Activated CD8-positive, alpha-beta T cell treated with anti-CD3 and anti-CD28 coated beads, Interleukin-2, amount 10 ng/mL, durations not matched to agents 7 days and 5 days (primary cell): ENCODE measurements at regions not wholly inside any gene's neighbourhood (a gene's known extent, or its start where the extent isn't known, plus 50 kb on each side); places are given as distances from the start of the nearest gene placed in this dataset.
"Not testable (repeated sequence)": the region's sequence is repeated elsewhere in the genome, so short reads cannot be mapped to it uniquely, and the experiment has no call there.

Source experiments
- ATAC-seq: fragments of 150-1000 bp; cut with Tn5 transposase; one replicate; pipeline ENCODE4 v1.10.0; 2021; ENCODE audit warnings: moderate library complexity
- CTCF ChIA-PET: fragments of 350-600 bp; sonication (Branson Sonifier 250); formaldehyde crosslinking; loops from one replicate; lab custom pipeline; 2021; ENCODE audit warnings: antibody characterized with exemption; lab: Charles Lee
- POLR2A ChIA-PET: fragments of 350-600 bp; sonication (Branson Sonifier 250); formaldehyde crosslinking; loops from one replicate; lab custom pipeline; 2021; ENCODE audit warnings: antibody characterized with exemption; lab: Charles Lee
- DNase-seq: peaks from one replicate; pipeline ENCODE4 v3.0.0-alpha.2; 2020
- H3K27ac Mint-ChIP-seq: one replicate; pipeline ENCODE4 v1.8.0; 2021; ENCODE audit warnings: mild to moderate bottlenecking, mixed read lengths
- H3K27me3 Mint-ChIP-seq: one replicate; pipeline ENCODE4 v1.8.0; 2021; ENCODE audit warnings: low read depth, mixed read lengths
- H3K36me3 Mint-ChIP-seq: one replicate; pipeline ENCODE4 v1.8.0; 2021; ENCODE audit warnings: low read depth, mixed read lengths
- H3K4me1 Mint-ChIP-seq: one replicate; pipeline ENCODE4 v1.8.0; 2021; ENCODE audit warnings: low read depth, mixed read lengths
- H3K4me3 Mint-ChIP-seq: one replicate; pipeline ENCODE4 v1.8.0; 2021; ENCODE audit warnings: mild to moderate bottlenecking, mixed read lengths
- H3K9me3 Mint-ChIP-seq: one replicate; pipeline ENCODE4 v1.8.0; 2022; ENCODE audit warnings: mixed read lengths; ENCODE audit not compliant: insufficient read depth

DNA sequence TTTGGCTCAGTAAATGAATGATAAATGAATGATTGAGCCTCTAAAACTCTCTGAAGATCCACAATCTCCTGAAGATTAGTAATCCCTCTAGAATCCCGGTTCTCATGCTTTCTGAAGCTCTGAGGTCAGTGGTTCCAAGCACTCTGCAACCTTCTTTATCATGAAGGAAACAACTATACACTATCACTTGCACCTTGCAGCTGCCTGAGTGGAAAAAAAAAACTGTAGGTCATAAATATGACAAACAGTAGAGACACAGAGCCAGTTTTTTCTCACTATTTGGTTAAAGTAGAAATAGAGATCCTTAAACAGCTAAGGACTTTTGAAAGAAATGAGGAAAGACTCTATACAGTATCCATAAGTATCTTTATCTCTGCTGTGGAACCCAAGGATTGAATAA lies 122.0 kb upstream of the CRBN start:
- Mint-ChIP-seq H3K4me3 (no peak overlapping the region), H3K27me3 (peaks cover 3% of the 10 kb centered on the region), H3K4me1 (peaks cover 8% of the 10 kb centered on the region), H3K36me3 (no peaks in the 10 kb centered on the region), H3K27ac (no peak overlapping the region), H3K9me3 (no peaks in the 10 kb centered on the region)
- ATAC-seq (no peak), DNase-seq (no peak)
- ChIA-PET POLR2A (no interaction called here), CTCF (no interaction called here)

DNA sequence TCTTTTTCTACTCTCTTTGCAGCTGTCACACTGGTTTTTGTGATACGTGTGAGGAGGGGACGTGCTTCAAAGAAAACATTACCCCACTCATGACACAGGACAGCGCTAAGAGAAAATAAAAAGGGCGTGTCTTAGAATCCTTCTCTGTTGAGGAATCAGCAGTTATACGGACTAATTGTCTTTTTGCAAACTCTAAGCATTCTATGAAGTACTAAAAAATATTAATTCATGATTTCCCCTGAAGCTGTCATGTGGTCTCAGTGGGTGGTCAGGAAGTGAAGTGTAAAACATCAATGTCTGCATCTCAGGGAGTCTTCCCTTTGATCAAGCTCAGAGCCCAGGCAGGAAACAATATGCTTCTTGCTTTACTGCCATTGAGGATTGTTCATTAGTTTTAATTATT lies 117.5 kb upstream of the CRBN start:
- peaks cover 12% of the 10 kb centered on the region for H3K4me1 Mint-ChIP-seq
- peak overlapping the region; percentile 77 for H3K27ac Mint-ChIP-seq
- POLR2A ChIA-PET: no interaction called here
- H3K27me3 Mint-ChIP-seq: no peaks in the 10 kb centered on the region
- H3K4me3 Mint-ChIP-seq: peak overlapping the region; percentile 50
- no peaks in the 10 kb centered on the region for H3K36me3 Mint-ChIP-seq
- peaks cover 14% of the 10 kb centered on the region for H3K9me3 Mint-ChIP-seq
- peak; percentile 25 for DNase-seq
- CTCF ChIA-PET: interaction anchor here (1.2 kb wide), 1 partner anchor 17 kb away, joined by 4 read pairs; no protein-coding TSS in a partner anchor
- ATAC-seq: peak; percentile 81

DNA sequence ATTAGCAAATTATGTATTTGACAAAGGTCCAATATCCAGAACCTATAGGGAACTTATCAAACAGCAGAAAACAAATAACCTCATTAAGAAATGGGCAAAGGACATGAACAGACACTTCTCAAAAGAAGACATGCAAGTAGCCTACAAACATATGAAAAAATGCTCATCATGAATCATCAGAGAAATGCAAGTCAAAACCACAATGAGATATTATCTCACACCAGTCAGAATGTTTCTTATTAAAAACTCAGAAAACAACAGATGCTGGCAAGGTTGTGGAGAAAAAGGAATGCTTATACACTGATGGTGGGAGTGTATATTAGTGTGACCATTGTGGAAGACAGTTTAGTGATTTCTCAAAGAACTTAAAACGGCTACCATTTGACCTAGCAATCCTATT lies 116.1 kb upstream of the CRBN start:
- H3K27me3 Mint-ChIP-seq: no peaks in the 10 kb centered on the region
- no peaks in the 10 kb centered on the region for H3K36me3 Mint-ChIP-seq
- H3K27ac Mint-ChIP-seq: no peak overlapping the region
- no peak overlapping the region for H3K4me3 Mint-ChIP-seq
- no peak for DNase-seq
- no peak for ATAC-seq
- H3K9me3 Mint-ChIP-seq: peaks cover 14% of the 10 kb centered on the region
- ChIA-PET CTCF (interaction anchor here (1.2 kb wide), 1 partner anchor 16 kb away, joined by 4 read pairs; no protein-coding TSS in a partner anchor), POLR2A (no interaction called here)
- peaks cover 12% of the 10 kb centered on the region for H3K4me1 Mint-ChIP-seq

DNA sequence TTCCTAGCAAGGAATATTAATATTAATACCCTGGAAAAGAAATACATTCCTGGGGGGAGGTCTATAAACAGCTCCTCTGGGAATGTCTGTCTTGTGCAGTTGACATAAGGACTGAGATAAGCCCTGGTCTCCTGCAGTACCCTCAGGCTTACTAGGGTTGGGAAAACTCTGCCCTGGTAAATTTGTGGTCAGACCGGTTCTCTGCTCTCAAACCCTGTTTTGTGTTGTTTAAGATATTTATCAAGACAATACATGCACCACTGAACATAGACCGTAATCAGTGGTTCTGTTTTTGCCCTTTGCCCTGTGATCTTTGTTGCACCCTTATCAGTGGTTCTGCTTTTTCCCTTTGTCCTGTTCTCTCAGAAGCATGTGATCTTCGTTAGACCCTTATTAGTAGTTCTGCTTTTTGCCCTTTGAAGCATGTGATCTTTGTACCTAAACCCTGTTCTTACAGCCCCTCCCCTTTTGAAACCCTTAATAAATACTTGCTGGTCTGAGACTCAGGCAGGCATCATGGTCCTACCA lies 112.3 kb upstream of the CRBN start:
- CTCF ChIA-PET, DNase-seq, H3K4me3 Mint-ChIP-seq, POLR2A ChIA-PET, H3K36me3 Mint-ChIP-seq, H3K27ac Mint-ChIP-seq, H3K27me3 Mint-ChIP-seq, H3K4me1 Mint-ChIP-seq, ATAC-seq: not testable (repeated sequence)
- peaks cover 14% of the 10 kb centered on the region for H3K9me3 Mint-ChIP-seq

DNA sequence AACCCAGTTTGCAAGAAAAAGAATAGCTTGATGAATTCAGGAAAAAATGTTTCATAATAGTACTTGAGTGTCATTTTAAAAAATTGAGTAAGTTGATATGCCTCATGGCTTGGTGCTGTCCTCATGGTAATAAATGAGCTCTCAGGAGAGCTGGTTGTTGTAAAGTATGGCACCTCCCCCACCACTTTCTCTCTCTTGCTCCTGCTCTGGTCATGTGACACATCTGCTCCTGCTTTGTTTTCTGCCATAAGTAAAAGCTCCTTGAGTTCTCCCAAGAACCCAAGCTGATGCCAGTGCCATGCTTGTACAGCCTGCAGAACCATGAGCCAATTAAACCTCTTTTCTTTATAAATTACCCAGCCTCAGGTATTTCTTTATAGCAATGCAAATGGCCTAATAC lies 108.8 kb upstream of the CRBN start:
- peaks cover 3% of the 10 kb centered on the region for H3K9me3 Mint-ChIP-seq
- no peaks in the 10 kb centered on the region for H3K27me3 Mint-ChIP-seq
- H3K36me3 Mint-ChIP-seq: no peaks in the 10 kb centered on the region
- no peak overlapping the region for H3K27ac Mint-ChIP-seq
- H3K4me3 Mint-ChIP-seq: no peak overlapping the region
- ATAC-seq (no peak), DNase-seq (no peak)
- POLR2A ChIA-PET: no interaction called here
- CTCF ChIA-PET: interaction anchor here (1.1 kb wide), 1 partner anchor 88 kb away, joined by 3 read pairs; no protein-coding TSS in a partner anchor
- no peaks in the 10 kb centered on the region for H3K4me1 Mint-ChIP-seq

DNA sequence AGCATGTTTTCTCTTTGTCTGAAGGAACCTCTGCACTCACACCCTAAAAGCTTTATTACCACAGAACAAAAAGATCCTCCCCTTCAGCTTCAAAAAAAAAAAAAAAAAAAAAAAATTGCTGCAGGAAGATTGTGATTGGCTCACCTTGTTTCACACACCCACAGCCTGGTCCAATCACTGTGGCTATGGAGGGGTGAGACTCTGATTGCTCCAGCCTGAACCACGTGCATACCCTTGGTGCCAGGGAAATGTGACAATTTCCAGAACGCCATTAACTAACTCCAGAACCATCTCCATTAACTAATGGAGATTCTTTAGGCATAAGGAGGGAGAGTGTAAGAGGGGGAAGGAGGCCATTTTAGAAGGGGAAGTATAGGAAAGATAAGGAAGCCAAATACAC lies 106.5 kb upstream of the CRBN start:
- ATAC-seq (no peak), DNase-seq (no peak)
- Mint-ChIP-seq H3K4me1 (no peaks in the 10 kb centered on the region), H3K4me3 (no peak overlapping the region), H3K27me3 (no peaks in the 10 kb centered on the region), H3K27ac (no peak overlapping the region), H3K9me3 (no peaks in the 10 kb centered on the region), H3K36me3 (no peaks in the 10 kb centered on the region)
- POLR2A ChIA-PET: interaction anchor here (0.6 kb wide), 1 partner anchor 33 kb away, joined by 5 read pairs; no protein-coding TSS in a partner anchor
- CTCF ChIA-PET: no interaction called here

DNA sequence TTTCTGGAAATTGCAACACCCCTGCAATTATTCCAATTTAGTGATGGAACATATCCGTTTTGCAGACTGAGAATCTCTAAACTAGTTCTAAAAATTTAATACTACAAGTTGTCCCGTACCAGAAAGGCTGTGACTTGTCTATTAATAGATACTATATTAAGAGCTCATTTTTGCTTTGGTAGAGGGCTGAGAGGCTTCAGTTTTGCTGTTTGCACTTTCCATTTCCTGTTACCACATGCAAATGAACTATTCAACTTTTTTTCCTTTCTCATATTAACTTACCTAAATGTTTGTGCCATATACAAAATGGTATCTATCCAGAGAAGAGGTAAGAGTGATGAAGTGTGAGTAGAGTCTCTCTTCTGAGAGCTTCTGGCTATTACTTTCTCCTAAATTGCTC lies 101.5 kb upstream of the CRBN start:
- ChIA-PET CTCF (no interaction called here), POLR2A (no interaction called here)
- no peaks in the 10 kb centered on the region for H3K27me3 Mint-ChIP-seq
- H3K9me3 Mint-ChIP-seq: no peaks in the 10 kb centered on the region
- no peaks in the 10 kb centered on the region for H3K36me3 Mint-ChIP-seq
- H3K27ac Mint-ChIP-seq: no peak overlapping the region
- no peaks in the 10 kb centered on the region for H3K4me1 Mint-ChIP-seq
- DNase-seq: no peak
- no peak for ATAC-seq
- no peak overlapping the region for H3K4me3 Mint-ChIP-seq

DNA sequence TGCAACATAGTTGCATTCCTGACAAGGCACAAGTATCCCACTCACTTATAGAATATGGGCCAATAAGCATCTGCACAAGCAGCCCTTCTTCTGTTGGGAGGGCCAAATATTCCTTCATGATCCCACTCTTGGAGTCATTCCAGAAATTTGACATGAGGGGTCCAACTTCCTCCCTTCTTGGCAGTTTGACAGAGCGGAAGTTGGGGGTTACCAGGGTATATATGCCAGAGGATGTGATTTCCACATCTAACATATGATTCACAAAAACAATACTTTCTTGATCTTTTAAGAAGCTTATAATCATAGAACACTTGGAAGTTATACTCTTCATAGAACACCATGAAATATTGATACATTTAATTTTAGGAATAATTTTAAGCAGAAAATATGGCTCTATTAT lies 100.9 kb upstream of the CRBN start:
- Mint-ChIP-seq H3K9me3 (no peaks in the 10 kb centered on the region), H3K36me3 (no peaks in the 10 kb centered on the region), H3K27me3 (no peaks in the 10 kb centered on the region), H3K27ac (no peak overlapping the region), H3K4me1 (no peaks in the 10 kb centered on the region), H3K4me3 (no peak overlapping the region)
- ChIA-PET POLR2A (no interaction called here), CTCF (interaction anchor here (1.5 kb wide), 1 partner anchor 16 kb away, joined by 4 read pairs; no protein-coding TSS in a partner anchor)
- DNase-seq: no peak
- ATAC-seq: no peak

DNA sequence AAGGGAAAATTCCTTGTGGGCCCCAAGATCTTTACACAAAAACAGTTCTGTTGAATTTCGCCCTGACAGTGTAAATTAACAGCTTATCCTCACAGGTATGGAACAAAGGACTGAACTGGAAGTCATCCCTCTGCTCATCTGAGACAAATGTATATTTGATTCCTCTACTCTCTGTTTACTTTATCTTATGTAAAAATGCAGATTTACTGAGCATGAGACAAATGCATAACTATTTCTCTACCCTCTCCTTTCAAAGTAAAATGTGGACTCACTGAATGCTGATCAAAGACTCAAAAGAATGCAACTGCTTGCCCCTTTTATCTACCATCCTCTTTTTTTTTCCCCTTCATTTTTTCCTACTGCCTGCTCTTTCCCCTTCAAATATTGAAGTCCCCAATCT lies 98.6 kb upstream of the CRBN start:
- Mint-ChIP-seq H3K36me3 (no peaks in the 10 kb centered on the region), H3K9me3 (no peaks in the 10 kb centered on the region), H3K4me3 (no peak overlapping the region), H3K4me1 (no peaks in the 10 kb centered on the region), H3K27me3 (no peaks in the 10 kb centered on the region), H3K27ac (no peak overlapping the region)
- ChIA-PET CTCF (no interaction called here), POLR2A (no interaction called here)
- no peak for DNase-seq
- no peak for ATAC-seq

DNA sequence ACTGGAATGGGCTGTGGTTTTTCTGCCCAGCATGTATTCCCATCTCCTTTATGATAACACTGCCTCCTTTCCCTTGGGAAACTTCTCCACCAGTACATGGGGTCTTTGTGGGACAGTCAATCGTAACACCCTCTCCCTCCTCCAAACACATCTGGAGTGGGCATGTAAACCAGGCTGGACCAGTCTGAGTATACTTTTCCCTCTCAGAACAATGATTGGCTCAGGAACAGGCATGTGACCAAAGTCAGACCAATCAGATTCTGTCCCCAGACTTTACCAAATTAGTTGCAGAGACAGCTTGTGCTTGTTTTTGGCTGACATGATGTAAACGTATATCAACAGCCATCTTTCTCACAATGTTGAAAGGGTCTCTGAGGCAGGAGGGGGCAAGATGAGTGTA lies 97.1 kb upstream of the CRBN start:
- no peak overlapping the region for H3K4me3 Mint-ChIP-seq
- POLR2A ChIA-PET: no interaction called here

DNA sequence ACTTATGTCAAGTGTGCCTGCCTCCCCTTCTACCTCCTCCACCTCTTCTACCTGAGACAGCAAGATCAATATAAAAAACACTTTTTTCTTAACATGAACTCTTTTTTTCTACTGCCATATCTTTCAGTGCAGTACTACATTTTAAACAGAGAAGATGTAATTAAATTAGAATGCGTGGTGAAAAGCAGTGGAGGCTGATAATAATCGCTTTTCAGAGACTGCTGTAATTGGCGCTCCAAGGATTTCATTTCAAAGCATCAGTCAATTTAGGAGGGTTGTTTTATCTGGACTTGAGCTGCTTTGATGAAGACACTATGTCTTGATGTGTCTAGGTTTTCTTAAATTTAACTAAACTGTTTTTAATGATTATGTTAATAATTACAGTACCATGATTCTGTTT lies 85.3 kb upstream of the CRBN start:
- ATAC-seq: no peak
- H3K4me1 Mint-ChIP-seq: no peaks in the 10 kb centered on the region
- no peak overlapping the region for H3K4me3 Mint-ChIP-seq
- CTCF ChIA-PET: no interaction called here
- no peaks in the 10 kb centered on the region for H3K9me3 Mint-ChIP-seq
- POLR2A ChIA-PET: no interaction called here
- no peaks in the 10 kb centered on the region for H3K36me3 Mint-ChIP-seq
- H3K27ac Mint-ChIP-seq: no peak overlapping the region
- peaks cover 3% of the 10 kb centered on the region for H3K27me3 Mint-ChIP-seq
- no peak for DNase-seq

More for the DNA sequence above, 97.1 kb upstream of the CRBN start:
- ATAC-seq: no peak
- Mint-ChIP-seq H3K4me1 (no peaks in the 10 kb centered on the region), H3K27ac (no peak overlapping the region), H3K27me3 (no peaks in the 10 kb centered on the region), H3K9me3 (no peaks in the 10 kb centered on the region), H3K36me3 (no peaks in the 10 kb centered on the region)
- CTCF ChIA-PET: no interaction called here
- no peak for DNase-seq

DNA sequence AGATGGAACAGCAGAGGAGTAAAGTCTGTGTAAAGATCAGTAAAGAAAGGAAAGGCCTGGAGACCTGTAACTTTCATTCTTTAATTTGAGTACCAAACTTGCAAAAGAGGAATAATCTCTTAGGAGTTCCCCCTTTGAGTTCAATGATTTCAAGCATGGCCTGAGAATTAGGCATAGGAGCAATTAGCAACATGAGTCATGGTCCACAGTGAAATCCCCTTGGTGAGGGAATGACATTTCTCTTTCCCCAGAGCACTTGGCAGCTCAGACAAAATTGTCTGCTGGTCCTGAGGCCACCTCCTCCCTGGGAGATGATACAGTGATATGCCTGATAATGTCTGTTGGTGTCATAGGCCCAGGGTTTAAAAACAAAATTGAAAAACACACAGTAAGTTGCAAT lies 81.4 kb upstream of the CRBN start:
- Mint-ChIP-seq H3K4me1 (no peaks in the 10 kb centered on the region), H3K27me3 (no peaks in the 10 kb centered on the region), H3K9me3 (no peaks in the 10 kb centered on the region), H3K36me3 (no peaks in the 10 kb centered on the region), H3K27ac (no peak overlapping the region), H3K4me3 (no peak overlapping the region)
- no peak for ATAC-seq
- POLR2A ChIA-PET: no interaction called here
- no peak for DNase-seq
- CTCF ChIA-PET: no interaction called here

DNA sequence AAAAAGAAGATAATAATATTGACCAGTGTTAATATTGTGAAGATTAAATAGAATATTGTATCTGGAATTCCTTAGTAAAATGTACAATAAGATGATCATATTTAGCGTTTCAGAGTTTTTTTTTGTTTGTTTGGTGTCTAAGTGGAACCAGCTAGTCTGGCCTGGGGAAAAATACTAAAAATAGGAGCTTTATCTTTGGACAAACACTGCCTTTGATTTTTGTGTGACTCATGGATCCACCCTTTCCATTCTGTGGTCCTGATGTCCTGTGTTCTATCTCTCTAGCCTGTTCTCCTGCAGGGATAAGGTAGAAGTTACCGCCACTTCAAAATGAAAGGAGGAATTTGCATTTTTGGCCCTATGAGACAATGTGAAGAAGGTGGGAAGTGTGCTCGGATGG lies 79.7 kb upstream of the CRBN start:
- Mint-ChIP-seq H3K4me3 (no peak overlapping the region), H3K36me3 (no peaks in the 10 kb centered on the region), H3K27ac (no peak overlapping the region), H3K9me3 (no peaks in the 10 kb centered on the region), H3K27me3 (no peaks in the 10 kb centered on the region), H3K4me1 (no peaks in the 10 kb centered on the region)
- CTCF ChIA-PET: no interaction called here
- POLR2A ChIA-PET: no interaction called here
- DNase-seq (no peak), ATAC-seq (no peak)
